ENCODE measurements at regions not wholly inside any gene's neighbourhood (a gene's known extent, or its start where the extent isn't known, plus 50 kb on each side); places are given as distances from the start of the nearest gene placed in this dataset.

GRCh38 chr2:156907806-156908205 is 349.7 kb upstream of the GALNT5 start:
- dilution Hi-C loops (cut with HindIII; ENCODE audit: low sequenced_read_pairs, unreplicated experiment) = no loop called here
- no peak overlapping the region for H2BK20ac ChIP-seq (ENCODE audit: low read depth, low read length)
- no peak overlapping the region for H2AK9ac ChIP-seq (replicated peaks; ENCODE audit: low read depth, low read length, poor library complexity)
- H4K5ac ChIP-seq (ENCODE audit: low read depth, low read length) = no peak overlapping the region
- no peak overlapping the region for H3K56ac ChIP-seq (ENCODE audit: extremely low read depth, insufficient read depth, low read length)
- H4K91ac ChIP-seq (ENCODE audit: insufficient read depth, low read depth, low read length) = no peak overlapping the region
- BruUV-seq (replicated peaks) = no TSS peak
- H3K36me3 ChIP-seq (ENCODE audit: control insufficient read depth, insufficient read depth, low read length) = no peaks in the 10 kb centered on the region
- TF ChIP-seq RAD21 (IDR thresholded peaks at IDR 0.05; ENCODE audit: low read length) (no peak), POLR2A (IDR thresholded peaks at IDR 0.05; ENCODE audit: low read depth, low read length) (no peak), CTCF (conservative IDR thresholded peaks at IDR 0.05; ENCODE audit: low read depth, low read length) (no peak), NFE2L2 (IDR thresholded peaks at IDR 0.05; ENCODE audit: low read depth, low read length) (no peak)
- TF ChIP-seq, protein P1, sequence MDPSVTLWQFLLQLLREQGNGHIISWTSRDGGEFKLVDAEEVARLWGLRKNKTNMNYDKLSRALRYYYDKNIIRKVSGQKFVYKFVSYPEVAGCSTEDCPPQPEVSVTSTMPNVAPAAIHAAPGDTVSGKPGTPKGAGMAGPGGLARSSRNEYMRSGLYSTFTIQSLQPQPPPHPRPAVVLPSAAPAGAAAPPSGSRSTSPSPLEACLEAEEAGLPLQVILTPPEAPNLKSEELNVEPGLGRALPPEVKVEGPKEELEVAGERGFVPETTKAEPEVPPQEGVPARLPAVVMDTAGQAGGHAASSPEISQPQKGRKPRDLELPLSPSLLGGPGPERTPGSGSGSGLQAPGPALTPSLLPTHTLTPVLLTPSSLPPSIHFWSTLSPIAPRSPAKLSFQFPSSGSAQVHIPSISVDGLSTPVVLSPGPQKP (IDR thresholded peaks at IDR 0.05; ENCODE audit: borderline replicate concordance, low read depth, low read length) = no peak
- DNase-seq (peak; percentile 32), ATAC-seq (ENCODE audit: low read depth) (no peak)
- H2BK15ac ChIP-seq (ENCODE audit: low read depth, low read length) = no peak overlapping the region
- no peak overlapping the region for H3K18ac ChIP-seq (ENCODE audit: low read depth, low read length)
- H3K4me1 ChIP-seq (ENCODE audit: control insufficient read depth, insufficient read depth, low read length) = peaks cover 1% of the 10 kb centered on the region; the same call in 1 of the 2 replicates
- no peaks in the 10 kb centered on the region for H3K9me3 ChIP-seq (ENCODE audit: control insufficient read depth, insufficient read depth, low read length)
- no peak overlapping the region for H3K4ac ChIP-seq (ENCODE audit: low read depth, low read length)
- H2BK5ac ChIP-seq (ENCODE audit: low read depth, low read length, poor library complexity, severe bottlenecking) = no peak overlapping the region
- no peaks in the 10 kb centered on the region for H3K27me3 ChIP-seq (ENCODE audit: control insufficient read depth, insufficient read depth, low read length)
- no CpG with 5 or more reads among the region's 3 CpGs for WGBS, 2 experiments (ENCODE audit: extremely low coverage in 2 of 2, insufficient read length in 1 of 2)
- H3K4me2 ChIP-seq (ENCODE audit: low read depth, low read length) = no peak overlapping the region
- ChIA-PET POLR2A (ENCODE audit: unreplicated experiment) (no interaction called here), CTCF (no interaction called here)
- no peak overlapping the region for H3K4me3 ChIP-seq (ENCODE audit: insufficient read depth, low read depth, low read length)
- no peak overlapping the region for H3K27ac ChIP-seq (ENCODE audit: insufficient read depth, low read length)
- no peaks in the 10 kb centered on the region for H3K79me1 ChIP-seq (ENCODE audit: low read depth in 1 of 2, low read length in 2 of 2)
- no peaks in the 10 kb centered on the region; the same call in 1 of the 2 replicates for H3K9me1 ChIP-seq (ENCODE audit: insufficient read depth, low read length)
- no peak overlapping the region for H2AK5ac ChIP-seq (ENCODE audit: low read depth, low read length)
- H3K9ac ChIP-seq (ENCODE audit: low read depth, low read length) = no peak overlapping the region
- H2BK120ac ChIP-seq (ENCODE audit: low read depth, low read length) = no peak overlapping the region
- no peak overlapping the region for H2AFZ ChIP-seq (replicated peaks; ENCODE audit: low read length, poor library complexity)
- H3K14ac ChIP-seq (replicated peaks; ENCODE audit: low read depth, low read length) = no peak overlapping the region
- no peak overlapping the region for H4K8ac ChIP-seq (ENCODE audit: low read depth in 2 of 2, low read length in 2 of 2)
- no peaks in the 10 kb centered on the region for H4K20me1 ChIP-seq (ENCODE audit: insufficient read depth, low read length)
- H3K23ac ChIP-seq (ENCODE audit: low read depth, low read length) = no peak overlapping the region
- intact Hi-C loops (cut with micrococcal nuclease) = no loop called here
- in situ Hi-C loops (cut with MboI; ENCODE audit: low sequenced_read_pairs) = no loop called here

All from IMR-90 (cell line).